GM12891 (cell line): ENCODE measurements at regions not wholly inside any gene's neighbourhood (a gene's known extent, or its start where the extent isn't known, plus 50 kb on each side); places are given as distances from the start of the nearest gene placed in this dataset.

Experiments used
- POLR2A ChIP-seq: IDR thresholded peaks from 2 replicates; pipeline ENCODE4 v1.6.1; 2011; ENCODE audit warnings: low read depth, low read length, control low read depth
- POLR2AphosphoS5 ChIP-seq: IDR thresholded peaks from 2 replicates; pipeline ENCODE4 v1.6.1; 2011; ENCODE audit warnings: low read depth, low read length, control low read depth

DNA sequence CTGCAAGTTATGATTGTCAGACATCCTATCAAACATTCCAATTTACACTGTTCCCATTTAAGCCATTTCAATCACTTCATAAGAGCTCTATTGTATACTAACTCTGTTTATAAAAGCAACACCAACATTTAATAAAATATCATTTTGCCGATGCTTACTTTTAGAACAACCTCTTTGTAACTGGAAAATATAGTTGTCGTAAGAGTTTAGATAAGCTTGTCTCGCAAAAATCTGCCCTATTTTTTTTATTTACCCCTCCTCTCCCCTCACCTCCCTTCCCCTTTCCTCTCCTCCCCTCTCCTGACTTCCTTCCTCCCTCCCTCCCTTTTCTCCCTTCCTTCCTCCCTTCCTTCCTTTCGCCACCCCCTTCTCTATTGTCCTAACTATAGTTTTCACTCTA, 105.7 kb upstream of the PEX5L start:
- TF ChIP-seq POLR2A = no peak
- no peak for TF ChIP-seq POLR2AphosphoS5
